ENCODE measurements at regions not wholly inside any gene's neighbourhood (a gene's known extent, or its start where the extent isn't known, plus 50 kb on each side); places are given as distances from the start of the nearest gene placed in this dataset.

DNA sequence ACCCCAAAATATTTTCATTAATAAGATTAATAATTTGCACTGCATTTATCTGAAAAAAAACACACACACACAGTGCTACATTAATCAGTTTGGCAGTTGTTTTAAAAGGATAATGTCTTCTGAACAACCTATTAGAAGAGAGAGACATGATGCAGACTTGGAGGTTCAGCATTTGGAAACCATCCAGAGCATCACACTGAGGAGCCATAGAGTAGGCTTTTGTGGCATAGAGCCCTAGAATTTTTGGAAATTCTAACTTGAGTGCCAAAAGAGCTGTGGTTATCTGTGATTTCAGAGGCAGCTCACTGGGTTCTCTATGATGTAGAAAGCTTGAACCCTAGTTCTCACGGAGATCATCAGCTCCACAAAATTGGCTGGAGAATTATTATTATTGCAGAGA lies 90.2 kb downstream of the RFC3 start:
- TF ChIP-seq, protein P1, sequence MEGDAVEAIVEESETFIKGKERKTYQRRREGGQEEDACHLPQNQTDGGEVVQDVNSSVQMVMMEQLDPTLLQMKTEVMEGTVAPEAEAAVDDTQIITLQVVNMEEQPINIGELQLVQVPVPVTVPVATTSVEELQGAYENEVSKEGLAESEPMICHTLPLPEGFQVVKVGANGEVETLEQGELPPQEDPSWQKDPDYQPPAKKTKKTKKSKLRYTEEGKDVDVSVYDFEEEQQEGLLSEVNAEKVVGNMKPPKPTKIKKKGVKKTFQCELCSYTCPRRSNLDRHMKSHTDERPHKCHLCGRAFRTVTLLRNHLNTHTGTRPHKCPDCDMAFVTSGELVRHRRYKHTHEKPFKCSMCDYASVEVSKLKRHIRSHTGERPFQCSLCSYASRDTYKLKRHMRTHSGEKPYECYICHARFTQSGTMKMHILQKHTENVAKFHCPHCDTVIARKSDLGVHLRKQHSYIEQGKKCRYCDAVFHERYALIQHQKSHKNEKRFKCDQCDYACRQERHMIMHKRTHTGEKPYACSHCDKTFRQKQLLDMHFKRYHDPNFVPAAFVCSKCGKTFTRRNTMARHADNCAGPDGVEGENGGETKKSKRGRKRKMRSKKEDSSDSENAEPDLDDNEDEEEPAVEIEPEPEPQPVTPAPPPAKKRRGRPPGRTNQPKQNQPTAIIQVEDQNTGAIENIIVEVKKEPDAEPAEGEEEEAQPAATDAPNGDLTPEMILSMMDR (IDR thresholded peaks at IDR 0.05; ENCODE audit: extremely low read depth in 1 of 2, insufficient read depth in 1 of 2, low read depth in 1 of 2, low read length in 2 of 2), result no peak
- TF ChIP-seq POLR2AphosphoS5 (IDR thresholded peaks at IDR 0.05; ENCODE audit: insufficient read depth, low read depth, low read length) (no peak), POLR2A (IDR thresholded peaks at IDR 0.05; ENCODE audit: low read depth, low read length) (no peak), JUN (IDR thresholded peaks at IDR 0.05; ENCODE audit: borderline replicate concordance, insufficient read depth, insufficient read length, low read depth) (no peak)
- TF ChIP-seq, protein P2, sequence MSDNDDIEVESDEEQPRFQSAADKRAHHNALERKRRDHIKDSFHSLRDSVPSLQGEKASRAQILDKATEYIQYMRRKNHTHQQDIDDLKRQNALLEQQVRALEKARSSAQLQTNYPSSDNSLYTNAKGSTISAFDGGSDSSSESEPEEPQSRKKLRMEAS (IDR thresholded peaks at IDR 0.05; ENCODE audit: insufficient read depth, insufficient read length), result no peak
